Gastroesophageal sphincter (tissue), 3 donors: ENCODE measurements at regions not wholly inside any gene's neighbourhood (a gene's known extent, or its start where the extent isn't known, plus 50 kb on each side); places are given as distances from the start of the nearest gene placed in this dataset.

Experiments used
- CTCF ChIP-seq, 4 experiments: fragments of 200-600 bp in 2 of 4; fragments of 450-650 bp in 2 of 4; sonication (generic) in 1 of 4; IDR thresholded peaks; one replicate each; pipeline ENCODE4 v1.5.1; 2017 to 2019; ENCODE audit warnings: antibody characterized with exemption in 4 of 4, mild to moderate bottlenecking in 2 of 4, moderate library complexity in 2 of 4
- EP300 ChIP-seq: sonication (generic); formaldehyde crosslinking; IDR thresholded peaks from one replicate; pipeline ENCODE4 v1.6.1; 2017; ENCODE audit warnings: antibody characterized with exemption, mild to moderate bottlenecking

- TF ChIP-seq EP300 (no peak), CTCF (IDR thresholded peaks at IDR 0.05) (no peak)
Observed at GRCh38 chr4:20378181-20378580, 126.5 kb downstream of the SLIT2 start.
